Gastrocnemius medialis (tissue), 4 donors: ENCODE measurements at regions not wholly inside any gene's neighbourhood (a gene's known extent, or its start where the extent isn't known, plus 50 kb on each side); places are given as distances from the start of the nearest gene placed in this dataset.

ENCODE experiments used
- CTCF ChIP-seq, 5 experiments: fragments of 450-650 bp in 3 of 5; fragments of 200-600 bp in 2 of 5; sonication (generic) in 2 of 5; IDR thresholded peaks in 4 of 5; conservative IDR thresholded peaks in 1 of 5; 1 replicate in 4 of 5; 2 replicates in 1 of 5; pipeline ENCODE4 v1.5.1; 2016 to 2019; ENCODE audit warnings: antibody characterized with exemption in 5 of 5, mild to moderate bottlenecking in 3 of 5, moderate library complexity in 3 of 5
- POLR2A ChIP-seq, 2 donors: fragments of 450-650 bp; IDR thresholded peaks; one replicate each; pipeline ENCODE4 v1.6.1; 2017; ENCODE audit warnings: antibody characterized with exemption in 2 of 2, mild to moderate bottlenecking in 2 of 2, moderate library complexity in 2 of 2

GRCh38 chr3:23072693-23073092 is 130.4 kb upstream of the UBE2E2 start:
- TF ChIP-seq POLR2A (IDR thresholded peaks at IDR 0.05) (no peak), CTCF (IDR thresholded peaks at IDR 0.05 in 4 of 5, conservative IDR thresholded peaks at IDR 0.05 in 1 of 5) (no peak)
